H1 (cell line): ENCODE measurements at regions not wholly inside any gene's neighbourhood (a gene's known extent, or its start where the extent isn't known, plus 50 kb on each side); places are given as distances from the start of the nearest gene placed in this dataset.

Source experiments
- CTCF ChIA-PET: fragments of 300-600 bp; sonication (Branson Sonifier 250); formaldehyde crosslinking; loops from one replicate; lab custom pipeline; 2021; ENCODE audit not compliant: partially characterized antibody; lab: Charles Lee
- POLR2A ChIA-PET: fragments of 300-600 bp; sonication (Branson Sonifier 250); formaldehyde crosslinking; loops from one replicate; lab custom pipeline; 2021; ENCODE audit warnings: inconsistent platforms; ENCODE audit not compliant: partially characterized antibody; lab: Charles Lee
- DNase-seq, 2 experiments: peaks; one replicate each; pipeline versions ENCODE4 v3.0.0 to v3.0.0-alpha.2; 2010 to 2022; ENCODE audit warnings: low spot score in 2 of 2, low read depth in 1 of 2, mixed read lengths in 1 of 2
- FAIRE-seq: peaks from 2 replicates; lab custom pipeline; 2011; peaks lifted over from hg19 to GRCh38; lab: Jason Lieb, UNC
- H2AFZ ChIP-seq: 2 replicates; pipeline ENCODE4 v1.8.1; 2012; ENCODE audit warnings: low read length, inconsistent platforms
- H2AK5ac ChIP-seq: 2 replicates; pipeline ENCODE4 v1.6.1; 2013; ENCODE audit warnings: low read depth, low read length
- H2BK120ac ChIP-seq: replicated peaks from 2 replicates; pipeline ENCODE3; 2013; ENCODE audit warnings: low read depth, low read length, inconsistent platforms
- H2BK12ac ChIP-seq: 2 replicates; pipeline ENCODE4 v1.6.1; 2013; ENCODE audit warnings: low read depth, low read length
- H2BK15ac ChIP-seq: 2 replicates; pipeline ENCODE4 v1.6.1; 2013; ENCODE audit warnings: low read length
- H2BK20ac ChIP-seq: 2 replicates; pipeline ENCODE4 v1.6.1; 2013; ENCODE audit warnings: low read length
- H2BK5ac ChIP-seq: 2 replicates; pipeline ENCODE4 v1.6.1; 2013; ENCODE audit warnings: low read depth, low read length
- H3K14ac ChIP-seq: 2 replicates; pipeline ENCODE4 v1.6.1; 2013; ENCODE audit warnings: inconsistent platforms; ENCODE audit not compliant: insufficient read length
- H3K18ac ChIP-seq: 2 replicates; pipeline ENCODE4 v1.6.1; 2013; ENCODE audit warnings: low read length; ENCODE audit errors: extremely low read depth
- H3K23ac ChIP-seq: 2 replicates; pipeline ENCODE4 v1.6.1; 2013; ENCODE audit warnings: inconsistent platforms; ENCODE audit not compliant: insufficient read length
- H3K23me2 ChIP-seq: 2 replicates; pipeline ENCODE4 v1.6.1; 2013; ENCODE audit warnings: low read depth, low read length
- H3K27ac ChIP-seq: 2 replicates; pipeline ENCODE4 v1.6.1; 2011; ENCODE audit warnings: low read depth, low read length, inconsistent platforms
- H3K27me3 ChIP-seq, 4 experiments: replicated peaks in 1 of 4; 1 replicate in 1 of 4; 2 replicates in 3 of 4; pipeline versions ENCODE4 v1.6.1 to v1.8.1; 2011 to 2013; ENCODE audit warnings: low read length in 3 of 4, mild to moderate bottlenecking in 3 of 4, inconsistent platforms in 2 of 4, mixed read lengths in 2 of 4, moderate library complexity in 1 of 4; ENCODE audit not compliant: control insufficient read depth in 3 of 4, insufficient read depth in 3 of 4; ENCODE audit errors: extremely low read depth in 1 of 4
- H3K36me3 ChIP-seq, 4 experiments: 2 replicates each; pipeline versions ENCODE4 v1.6.1 to v1.8.1; 2011 to 2013; ENCODE audit warnings: mild to moderate bottlenecking in 4 of 4, low read length in 3 of 4, moderate library complexity in 2 of 4, control low read depth in 1 of 4, inconsistent platforms in 1 of 4; ENCODE audit not compliant: insufficient read depth in 4 of 4, control insufficient read depth in 2 of 4
- H3K4ac ChIP-seq: replicated peaks from 2 replicates; pipeline ENCODE3; 2013; ENCODE audit warnings: low read length, low read depth, mixed read lengths, inconsistent platforms; ENCODE audit not compliant: insufficient read length
- H3K4me1 ChIP-seq, 4 experiments: replicated peaks in 1 of 4; 1 replicate in 1 of 4; 2 replicates in 3 of 4; pipeline versions ENCODE4 v1.6.1 to v1.8.1; 2011 to 2013; ENCODE audit warnings: low read length in 3 of 4, inconsistent platforms in 2 of 4, mixed read lengths in 1 of 4; ENCODE audit not compliant: insufficient read depth in 4 of 4, control insufficient read depth in 3 of 4
- H3K4me2 ChIP-seq, 2 experiments: 2 replicates each; pipeline versions ENCODE4 v1.6.1 to v1.8.1; 2011 to 2013; ENCODE audit warnings: low read depth in 2 of 2, low read length in 2 of 2, control low read depth in 1 of 2, inconsistent platforms in 1 of 2, mild to moderate bottlenecking in 1 of 2; ENCODE audit not compliant: insufficient read depth in 1 of 2
- H3K4me3 ChIP-seq, 4 experiments: fragments of 200-600, 300-600 bp in 1 of 4; sonication (generic), shearing (Covaris generic), sonication (Bioruptor Twin) in 1 of 4; 2 replicates each; pipeline versions ENCODE4 v1.5.1 to v1.8.1; 2011 to 2016; ENCODE audit warnings: low read length in 4 of 4, low read depth in 3 of 4, control low read depth in 2 of 4, inconsistent platforms in 2 of 4, mild to moderate bottlenecking in 2 of 4, mixed read lengths in 1 of 4, moderate library complexity in 1 of 4; ENCODE audit not compliant: insufficient read depth in 2 of 4; ENCODE audit errors: extremely low read depth in 1 of 4
- H3K56ac ChIP-seq: replicated peaks from 2 replicates; pipeline ENCODE3; 2013; ENCODE audit warnings: low read depth, mild to moderate bottlenecking, mixed read lengths, low read length, inconsistent platforms; ENCODE audit not compliant: insufficient read length
- H3K79me1 ChIP-seq: 2 replicates; pipeline ENCODE4 v1.6.1; 2013; ENCODE audit warnings: low read depth, low read length, control low read depth
- H3K79me2 ChIP-seq, 2 experiments: 2 replicates each; pipeline versions ENCODE4 v1.6.1 to v1.8.1; 2012 to 2013; ENCODE audit warnings: low read length in 2 of 2, mild to moderate bottlenecking in 2 of 2, inconsistent platforms in 1 of 2; ENCODE audit not compliant: insufficient read depth in 2 of 2, control insufficient read depth in 1 of 2
- H3K9ac ChIP-seq, 4 experiments: replicated peaks in 1 of 4; 1 replicate in 1 of 4; 2 replicates in 3 of 4; pipeline versions ENCODE4 v1.6.1 to v1.8.1; 2011 to 2013; ENCODE audit warnings: low read depth in 3 of 4, low read length in 3 of 4, control low read depth in 2 of 4, mild to moderate bottlenecking in 2 of 4, moderate library complexity in 2 of 4, inconsistent platforms in 1 of 4; ENCODE audit errors: extremely low read depth in 1 of 4
- H3K9me3 ChIP-seq, 2 experiments: 2 replicates each; pipeline versions ENCODE4 v1.6.1 to v1.8.1; 2012 to 2013; ENCODE audit warnings: mild to moderate bottlenecking in 2 of 2, moderate library complexity in 2 of 2, control low read depth in 1 of 2, inconsistent platforms in 1 of 2, low read depth in 1 of 2, low read length in 1 of 2, mixed read lengths in 1 of 2; ENCODE audit not compliant: insufficient read depth in 2 of 2
- H4K20me1 ChIP-seq, 2 experiments: replicated peaks in 1 of 2; 2 replicates each; pipeline versions ENCODE3 to v1.8.1; 2011 to 2013; ENCODE audit warnings: inconsistent platforms in 2 of 2, low read length in 2 of 2, mild to moderate bottlenecking in 1 of 2; ENCODE audit not compliant: insufficient read depth in 2 of 2, control insufficient read depth in 1 of 2
- H4K5ac ChIP-seq: 2 replicates; pipeline ENCODE4 v1.6.1; 2013; ENCODE audit warnings: low read length, low read depth, mixed read lengths, inconsistent platforms; ENCODE audit not compliant: insufficient read length
- H4K8ac ChIP-seq: 2 replicates; pipeline ENCODE4 v1.8.0; 2013; ENCODE audit warnings: mild to moderate bottlenecking, moderate library complexity, low read length, inconsistent platforms; ENCODE audit not compliant: insufficient read depth; ENCODE audit errors: extremely low read depth
- H4K91ac ChIP-seq: replicated peaks from 2 replicates; pipeline ENCODE3; 2013; ENCODE audit warnings: low read length, mixed read lengths, inconsistent platforms; ENCODE audit not compliant: insufficient read length
- CBX5 ChIP-seq: fragments of 300-800, 300-1000 bp; sonication (generic); IDR thresholded peaks from 2 replicates; pipeline ENCODE4 v1.7.1; 2016; ENCODE audit warnings: antibody characterized with exemption, low read length, low read depth
- CEBPB ChIP-seq: IDR thresholded peaks from 2 replicates; pipeline ENCODE4 v1.6.1; 2012; ENCODE audit warnings: low read depth, low read length
- JUND ChIP-seq: IDR thresholded peaks from 2 replicates; pipeline ENCODE4 v1.6.1; 2011; ENCODE audit warnings: mild to moderate bottlenecking, improper control_type of control experiment, low read length
- KDM1A ChIP-seq: fragments of 200-600, 300-600 bp; sonication (generic); IDR thresholded peaks from 2 replicates; pipeline ENCODE4 v1.7.1; 2016; ENCODE audit warnings: mild to moderate bottlenecking, low read length, borderline replicate concordance
- KDM5A ChIP-seq: fragments of 200-600 bp; IDR thresholded peaks from 2 replicates; pipeline ENCODE4 v1.7.1; 2012; ENCODE audit warnings: mild to moderate bottlenecking, low read length, inconsistent platforms, mixed read lengths
- MAFK ChIP-seq: IDR thresholded peaks from 2 replicates; pipeline ENCODE4 v1.6.1; 2012; ENCODE audit warnings: low read depth, mild to moderate bottlenecking, improper control_type of control experiment, low read length
- POLR2A ChIP-seq, 2 experiments: IDR thresholded peaks; 1 replicate in 1 of 2; 2 replicates in 1 of 2; pipeline ENCODE4 v1.6.1; 2011; ENCODE audit warnings: low read depth in 2 of 2, low read length in 2 of 2, mild to moderate bottlenecking in 2 of 2; ENCODE audit errors: control extremely low read depth in 1 of 2
- SAP30 ChIP-seq: fragments of 300-600 bp; sonication (generic); IDR thresholded peaks from 2 replicates; pipeline ENCODE4 v1.7.1; 2012; ENCODE audit warnings: low read length, moderate library complexity, mild to moderate bottlenecking, inconsistent platforms; ENCODE audit not compliant: insufficient read depth, insufficient replicate concordance
- SIRT6 ChIP-seq: IDR thresholded peaks from one replicate; pipeline ENCODE4 v1.7.1; 2012; ENCODE audit warnings: low read length, inconsistent platforms
- SP2 ChIP-seq: IDR thresholded peaks from 2 replicates; pipeline ENCODE4 v1.6.1; 2012; ENCODE audit warnings: mild to moderate bottlenecking, low read length, inconsistent platforms
- SP4 ChIP-seq: IDR thresholded peaks from 2 replicates; pipeline ENCODE4 v1.6.1; 2012; ENCODE audit warnings: low read length, inconsistent platforms
- TBP ChIP-seq: IDR thresholded peaks from 2 replicates; pipeline ENCODE4 v1.6.1; 2011; ENCODE audit warnings: low read depth, low read length, improper control_type of control experiment
- TCF12 ChIP-seq: IDR thresholded peaks from 2 replicates; pipeline ENCODE4 v1.6.1; 2011; ENCODE audit warnings: low read depth, mild to moderate bottlenecking, low read length
- WGBS, 2 experiments: shearing (Covaris generic) in 1 of 2; methylation state at CpG; one replicate each; pipeline versions ENCODE4 v1.1.6 to v1.1.7; 2013 to 2015; ENCODE audit warnings: low lambda C conversion rate in 2 of 2, mixed read lengths in 2 of 2, inconsistent platforms in 1 of 2, low coverage in 1 of 2, missing lambda C conversion rate in 1 of 2; ENCODE audit not compliant: insufficient replicate concordance in 2 of 2, insufficient coverage in 1 of 2, insufficient read length in 1 of 2; ENCODE audit errors: extremely low coverage in 1 of 2, missing lambda C conversion rate in 1 of 2; 5-methylcytosine and 5-hydroxymethylcytosine counted together
- TF ChIP-seq, protein P1 (sequence below): IDR thresholded peaks from 2 replicates; pipeline ENCODE4 v1.6.1; 2011; ENCODE audit warnings: low read length, improper control_type of control experiment
- TF ChIP-seq, protein P2 (sequence below): IDR thresholded peaks from 2 replicates; pipeline ENCODE4 v1.6.1; 2012; ENCODE audit warnings: inconsistent platforms

DNA sequence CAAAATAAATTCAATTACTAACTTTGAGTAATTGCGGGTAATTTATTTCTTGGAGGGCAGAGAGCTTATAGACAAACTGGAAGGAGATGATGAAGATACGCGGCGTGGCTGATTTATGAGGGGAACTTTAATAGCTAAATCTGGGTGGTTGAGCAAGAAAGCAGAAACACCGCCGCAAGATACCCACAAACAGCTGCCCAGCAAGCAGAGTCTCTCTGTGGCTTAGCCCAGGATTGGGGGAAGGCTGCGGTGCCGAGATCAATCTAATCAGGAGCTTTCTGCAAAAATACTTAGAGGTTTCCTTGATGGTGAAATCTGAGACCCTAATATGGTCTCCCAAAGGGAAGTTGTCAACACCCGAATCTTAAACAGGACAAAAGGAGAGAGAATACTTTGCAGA is 94.9 kb upstream of the MGMT start:
- Histone ChIP-seq H4K20me1 (no peaks in the 10 kb centered on the region), H3K23me2 (no peaks in the 10 kb centered on the region), H3K18ac (no peak overlapping the region), H2BK5ac (no peak overlapping the region), H3K36me3 (no peaks in the 10 kb centered on the region), H2BK12ac (no peak overlapping the region), H3K4ac (no peak overlapping the region), H2BK120ac (no peak overlapping the region), H3K4me3 (no peak overlapping the region), H2BK20ac (no peak overlapping the region), H2AFZ (no peak overlapping the region), H3K14ac (no peak overlapping the region), H4K5ac (no peak overlapping the region), H4K8ac (no peak overlapping the region), H3K79me2 (no peaks in the 10 kb centered on the region), H3K4me1 (no peaks in the 10 kb centered on the region), H3K9ac (no peak overlapping the region), H2BK15ac (no peak overlapping the region), H3K56ac (no peak overlapping the region), H3K23ac (no peak overlapping the region), H3K9me3 (no peaks in the 10 kb centered on the region), H4K91ac (no peak overlapping the region), H3K27ac (no peak overlapping the region), H3K4me2 (no peak overlapping the region), H2AK5ac (no peak overlapping the region), H3K79me1 (no peaks in the 10 kb centered on the region), H3K27me3 (no peaks in the 10 kb centered on the region)
- ChIA-PET CTCF (interaction anchor here (1.0 to 1.1 kb wide), 2 partner anchors 20 to 24 kb away, joined by 3 read pairs; no protein-coding TSS in a partner anchor), POLR2A (no interaction called here)
- 90% methylated on average over 9 of the region's 9 CpGs; no CpG with 5 or more reads in 1 of the 2 experiments for WGBS, 2 experiments
- DNase-seq, result no peak
- FAIRE-seq, result no peak
- no peak for TF ChIP-seq SP4
- TF ChIP-seq MAFK, result no peak
- no peak for TF ChIP-seq TCF12
- TF ChIP-seq, protein P1, sequence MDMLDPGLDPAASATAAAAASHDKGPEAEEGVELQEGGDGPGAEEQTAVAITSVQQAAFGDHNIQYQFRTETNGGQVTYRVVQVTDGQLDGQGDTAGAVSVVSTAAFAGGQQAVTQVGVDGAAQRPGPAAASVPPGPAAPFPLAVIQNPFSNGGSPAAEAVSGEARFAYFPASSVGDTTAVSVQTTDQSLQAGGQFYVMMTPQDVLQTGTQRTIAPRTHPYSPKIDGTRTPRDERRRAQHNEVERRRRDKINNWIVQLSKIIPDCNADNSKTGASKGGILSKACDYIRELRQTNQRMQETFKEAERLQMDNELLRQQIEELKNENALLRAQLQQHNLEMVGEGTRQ, result no peak
- TF ChIP-seq SAP30, result no peak
- TF ChIP-seq JUND, result no peak
- no peak for TF ChIP-seq SP2
- TF ChIP-seq, protein P2, sequence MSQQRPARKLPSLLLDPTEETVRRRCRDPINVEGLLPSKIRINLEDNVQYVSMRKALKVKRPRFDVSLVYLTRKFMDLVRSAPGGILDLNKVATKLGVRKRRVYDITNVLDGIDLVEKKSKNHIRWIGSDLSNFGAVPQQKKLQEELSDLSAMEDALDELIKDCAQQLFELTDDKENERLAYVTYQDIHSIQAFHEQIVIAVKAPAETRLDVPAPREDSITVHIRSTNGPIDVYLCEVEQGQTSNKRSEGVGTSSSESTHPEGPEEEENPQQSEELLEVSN, result no peak
- TF ChIP-seq SIRT6, result no peak
- no peak for TF ChIP-seq KDM5A
- TF ChIP-seq KDM1A, result no peak
- no peak for TF ChIP-seq TBP
- no peak for TF ChIP-seq POLR2A (IDR thresholded peaks at IDR 0.05; ENCODE audit: control extremely low read depth in 1 of 2, low read depth in 2 of 2, low read length in 2 of 2)
- no peak for TF ChIP-seq CEBPB
- no peak for TF ChIP-seq CBX5
